Cardiac fibroblast (primary cell): ENCODE measurements at regions not wholly inside any gene's neighbourhood (a gene's known extent, or its start where the extent isn't known, plus 50 kb on each side); places are given as distances from the start of the nearest gene placed in this dataset.

Source experiments
- DNase-seq, 2 donors: peaks; one replicate each; pipeline versions ENCODE4 v3.0.0 to v3.0.0-alpha.2; 2010; ENCODE audit warnings: low read depth in 2 of 2
- H3K4me3 ChIP-seq, 2 donors: replicated peaks in 1 of 2; 1 replicate in 1 of 2; 2 replicates in 1 of 2; pipeline ENCODE4 v1.5.1; 2011; ENCODE audit warnings: low read depth in 2 of 2, low read length in 2 of 2, mild to moderate bottlenecking in 2 of 2, moderate library complexity in 1 of 2
- TF ChIP-seq, protein P1 (sequence below): IDR thresholded peaks from one replicate; pipeline ENCODE4 v1.5.1; 2011; ENCODE audit warnings: low read depth, mild to moderate bottlenecking, low read length, inconsistent platforms

DNA sequence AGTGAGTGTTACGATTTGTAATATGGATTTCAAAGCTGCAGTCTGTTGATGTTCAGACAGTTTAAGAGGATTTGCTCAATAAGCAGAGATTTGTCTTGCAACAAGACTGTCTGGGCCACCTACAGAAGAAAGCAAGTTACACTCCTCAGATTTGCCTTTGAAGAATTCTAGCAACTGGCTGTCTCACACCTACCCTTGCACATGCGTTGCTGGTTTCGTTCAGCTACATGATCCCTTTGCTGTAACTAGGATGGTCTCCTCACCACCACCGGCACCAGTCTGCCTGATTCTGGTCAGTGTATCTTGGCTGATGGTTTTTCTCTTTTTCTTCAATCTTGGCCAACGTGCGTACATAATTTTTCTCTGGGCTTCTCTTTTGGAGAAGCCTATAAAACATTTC, 172.7 kb upstream of the LCORL start:
- H3K4me3 ChIP-seq: no peak overlapping the region
- TF ChIP-seq, protein P1, sequence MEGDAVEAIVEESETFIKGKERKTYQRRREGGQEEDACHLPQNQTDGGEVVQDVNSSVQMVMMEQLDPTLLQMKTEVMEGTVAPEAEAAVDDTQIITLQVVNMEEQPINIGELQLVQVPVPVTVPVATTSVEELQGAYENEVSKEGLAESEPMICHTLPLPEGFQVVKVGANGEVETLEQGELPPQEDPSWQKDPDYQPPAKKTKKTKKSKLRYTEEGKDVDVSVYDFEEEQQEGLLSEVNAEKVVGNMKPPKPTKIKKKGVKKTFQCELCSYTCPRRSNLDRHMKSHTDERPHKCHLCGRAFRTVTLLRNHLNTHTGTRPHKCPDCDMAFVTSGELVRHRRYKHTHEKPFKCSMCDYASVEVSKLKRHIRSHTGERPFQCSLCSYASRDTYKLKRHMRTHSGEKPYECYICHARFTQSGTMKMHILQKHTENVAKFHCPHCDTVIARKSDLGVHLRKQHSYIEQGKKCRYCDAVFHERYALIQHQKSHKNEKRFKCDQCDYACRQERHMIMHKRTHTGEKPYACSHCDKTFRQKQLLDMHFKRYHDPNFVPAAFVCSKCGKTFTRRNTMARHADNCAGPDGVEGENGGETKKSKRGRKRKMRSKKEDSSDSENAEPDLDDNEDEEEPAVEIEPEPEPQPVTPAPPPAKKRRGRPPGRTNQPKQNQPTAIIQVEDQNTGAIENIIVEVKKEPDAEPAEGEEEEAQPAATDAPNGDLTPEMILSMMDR: no peak
- no peak for DNase-seq

DNA sequence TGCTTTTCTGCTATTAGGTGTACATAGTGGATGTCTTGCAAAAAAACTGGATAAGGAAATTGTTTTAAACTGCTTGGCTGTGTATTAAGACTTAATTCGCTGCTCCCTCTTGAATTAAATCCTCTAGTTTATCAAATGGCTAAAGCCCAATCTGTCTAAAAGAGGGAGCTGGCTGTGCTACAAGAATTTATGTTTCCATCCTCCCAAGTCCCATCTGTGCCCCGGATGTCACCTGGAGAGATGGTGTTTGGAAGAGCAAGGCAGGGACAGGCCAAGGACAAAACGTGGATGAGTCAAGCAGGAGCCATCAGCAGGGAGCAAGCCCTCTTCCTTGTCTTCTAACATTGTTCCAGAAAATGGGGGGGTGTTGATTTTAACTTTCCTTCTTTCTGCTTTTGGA, 171.3 kb upstream of the LCORL start:
- no peak overlapping the region for H3K4me3 ChIP-seq
- TF ChIP-seq, protein P1: no peak
- no peak for DNase-seq

DNA sequence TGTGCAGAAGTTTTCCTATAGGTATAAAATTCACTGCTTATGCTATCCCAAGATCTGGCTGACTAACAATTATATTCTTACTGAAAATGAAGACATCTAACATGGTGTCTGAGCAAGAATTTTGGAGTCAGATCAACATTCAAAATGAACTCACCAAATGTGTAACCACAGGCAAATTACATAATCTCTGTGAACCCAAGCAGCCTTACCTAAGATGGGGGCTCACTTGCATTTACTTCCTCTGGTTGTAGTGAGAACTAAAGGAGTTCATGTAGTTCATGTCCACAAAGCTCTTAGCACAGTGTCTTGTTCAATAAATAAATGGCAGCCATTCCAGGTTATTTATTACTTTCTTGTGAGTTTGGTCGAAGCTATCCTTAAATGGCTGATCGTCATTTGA, 163.9 kb upstream of the LCORL start:
- TF ChIP-seq, protein P1: no peak
- no peak for DNase-seq
- no peak overlapping the region for H3K4me3 ChIP-seq

DNA sequence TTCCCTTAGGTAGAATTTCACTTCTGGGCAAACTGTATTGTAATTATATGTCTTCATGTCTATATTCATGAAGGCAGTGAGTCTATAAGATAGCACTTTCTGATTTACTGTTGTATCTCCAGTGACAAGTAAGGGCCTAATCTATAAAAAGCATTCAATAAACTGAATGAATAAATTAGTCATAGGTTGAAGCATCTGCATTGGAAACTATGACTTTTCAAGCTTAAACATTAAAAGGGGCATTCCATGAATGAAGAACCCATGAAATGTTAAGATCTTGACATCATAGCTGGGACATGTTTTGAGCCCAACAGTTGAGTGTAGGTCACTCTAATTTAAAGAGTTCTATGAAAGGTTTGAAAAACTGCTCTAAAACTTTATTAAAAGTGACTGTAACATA, 159.3 kb upstream of the LCORL start:
- H3K4me3 ChIP-seq: no peak overlapping the region
- TF ChIP-seq, protein P1: no peak
- no peak for DNase-seq

DNA sequence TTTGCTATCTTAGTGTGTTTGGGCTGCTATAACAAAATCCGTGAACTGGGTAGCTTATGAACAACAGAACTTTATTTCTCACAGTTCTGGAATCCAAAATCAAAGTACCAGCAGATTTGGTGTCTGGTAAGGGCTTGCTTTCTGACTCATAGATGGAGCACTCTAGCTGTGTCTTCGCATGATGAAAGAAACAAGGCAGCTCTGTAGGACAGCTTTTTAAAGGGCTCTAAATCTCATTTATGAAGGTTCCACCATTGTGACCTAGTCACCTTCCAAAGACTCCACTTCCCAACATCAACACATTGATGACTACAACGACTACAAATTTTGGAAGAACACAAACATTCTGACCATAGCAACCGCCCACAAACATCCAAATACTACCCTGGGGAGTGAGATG, 158.6 kb upstream of the LCORL start:
- H3K4me3 ChIP-seq: no peak overlapping the region
- TF ChIP-seq, protein P1: no peak
- no peak for DNase-seq

DNA sequence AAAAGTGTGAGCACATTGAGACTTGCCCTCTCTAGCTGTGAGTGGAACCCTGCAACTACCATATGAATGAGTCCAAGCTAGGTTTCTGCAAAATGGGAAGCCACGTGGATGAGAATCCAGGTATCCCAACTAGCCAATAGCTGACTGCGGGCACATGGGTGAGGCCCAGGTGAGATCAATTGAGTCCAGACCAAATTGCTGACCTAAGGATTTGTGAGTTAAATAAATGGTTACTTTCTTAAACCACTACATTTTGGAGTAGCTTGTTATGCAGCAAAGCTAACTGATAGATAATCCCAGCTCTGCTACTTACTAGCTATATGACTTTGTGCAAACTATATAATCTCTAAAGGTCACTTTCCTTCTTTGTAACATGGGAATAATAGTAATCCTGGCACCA, 150.3 kb upstream of the LCORL start:
- TF ChIP-seq, protein P1: no peak
- no peak overlapping the region for H3K4me3 ChIP-seq
- DNase-seq: no peak

DNA sequence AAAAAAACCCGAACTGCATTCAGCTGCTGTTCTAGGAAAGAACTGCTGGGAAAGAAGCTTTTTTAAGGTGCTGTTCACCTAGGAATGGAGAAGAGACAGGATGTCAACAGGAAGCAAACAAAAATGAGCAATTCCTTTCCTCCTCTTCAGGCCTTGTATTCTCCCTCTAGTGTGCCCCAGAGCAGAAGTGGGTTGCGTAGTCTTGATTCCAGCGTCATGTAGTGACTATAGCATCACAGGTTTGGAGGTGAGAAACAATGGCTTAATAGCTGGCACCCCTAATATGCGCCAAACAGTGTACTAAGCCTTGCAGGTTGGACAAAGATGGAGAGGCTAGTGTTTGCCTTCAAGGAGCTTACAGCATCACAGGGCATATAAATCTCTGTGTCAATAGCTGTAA, 146.3 kb upstream of the LCORL start:
- TF ChIP-seq, protein P1: no peak
- no peak overlapping the region for H3K4me3 ChIP-seq
- no peak for DNase-seq
